Lung microvascular endothelial cell (primary cell): ENCODE measurements at regions not wholly inside any gene's neighbourhood (a gene's known extent, or its start where the extent isn't known, plus 50 kb on each side); places are given as distances from the start of the nearest gene placed in this dataset.
A peak's percentile ranks its signal among the peaks of the same experiment; 100 is the strongest.

Experiments used
- DNase-seq, 2 donors: peaks; one replicate each; pipeline versions ENCODE4 v3.0.0 to v3.0.0-alpha.2; 2010; ENCODE audit warnings: low read depth in 2 of 2

DNA sequence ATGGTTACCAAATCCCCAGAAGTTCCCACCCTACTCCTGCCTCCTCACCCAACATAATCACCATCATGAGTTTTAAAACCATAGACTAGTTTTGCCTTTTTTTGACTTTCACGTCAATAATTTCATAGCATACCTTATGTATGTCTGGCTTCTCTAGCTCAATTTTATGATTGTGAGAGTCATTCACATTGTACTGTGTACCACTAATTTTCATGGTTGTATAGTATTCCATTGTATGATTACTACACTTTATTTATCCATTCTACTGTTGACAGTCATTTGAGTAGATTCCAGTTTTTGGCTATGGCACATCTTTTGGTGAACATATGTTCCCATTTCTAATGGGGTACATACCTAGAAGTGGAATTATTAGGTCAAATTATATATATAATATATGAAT is 195.3 kb upstream of the TCF21 start:
- DNase-seq = no peak

DNA sequence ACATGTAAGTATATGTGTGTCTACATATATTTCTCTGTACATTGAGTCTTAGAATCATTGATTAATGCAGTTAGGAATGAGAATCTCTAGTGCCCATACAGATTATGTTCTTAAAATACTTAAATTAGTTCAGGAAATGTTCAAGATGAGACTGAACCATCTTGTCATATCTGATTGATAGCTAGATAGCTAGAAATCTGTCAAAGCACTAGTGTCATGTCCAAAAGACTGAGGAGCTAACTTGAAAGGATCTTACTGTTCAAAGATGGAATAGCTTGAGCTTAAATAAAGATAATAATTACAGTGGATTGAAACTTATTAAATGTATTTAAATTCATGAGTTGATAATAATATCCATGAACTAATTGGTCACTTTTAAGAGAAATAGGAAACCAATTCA is 191.7 kb upstream of the TCF21 start:
- no peak for DNase-seq

DNA sequence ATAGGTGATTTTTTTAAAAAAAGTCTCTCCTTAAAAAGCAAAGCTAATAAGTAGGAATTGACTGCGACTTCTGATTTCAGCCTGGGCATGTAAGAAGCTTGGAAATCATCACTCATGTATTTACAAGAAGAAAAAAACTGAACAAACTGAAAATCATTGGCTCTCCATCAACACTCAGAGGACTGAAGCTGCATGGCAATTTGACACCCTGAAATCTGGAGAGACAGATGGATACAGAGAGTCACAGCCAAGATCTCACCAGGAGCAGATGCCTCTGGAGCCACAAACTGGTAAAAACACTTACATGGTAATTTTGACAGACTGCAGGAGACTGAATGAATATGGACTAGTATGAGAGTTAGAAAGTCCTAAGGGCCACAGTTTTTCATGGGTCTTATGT is 191.2 kb upstream of the TCF21 start:
- no peak for DNase-seq

DNA sequence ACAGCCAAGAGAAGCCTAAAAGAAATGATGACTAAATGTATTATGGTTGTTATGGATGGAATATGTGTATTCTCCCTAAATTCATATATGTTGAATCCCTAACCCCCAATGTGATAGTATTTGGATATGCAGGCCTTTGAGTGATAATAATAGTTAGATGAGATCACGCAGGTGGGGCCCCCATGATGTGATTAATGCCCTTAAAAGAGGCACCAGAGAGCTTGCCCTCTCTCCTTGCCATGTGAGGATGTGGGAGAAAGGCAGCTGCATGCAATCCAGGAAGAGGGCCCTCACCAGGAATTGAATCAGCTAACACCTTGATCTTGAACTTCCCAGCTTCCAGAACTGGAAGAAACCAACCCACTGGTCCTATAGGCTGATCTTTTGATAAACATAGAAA is 190.6 kb upstream of the TCF21 start:
- no peak for DNase-seq

DNA sequence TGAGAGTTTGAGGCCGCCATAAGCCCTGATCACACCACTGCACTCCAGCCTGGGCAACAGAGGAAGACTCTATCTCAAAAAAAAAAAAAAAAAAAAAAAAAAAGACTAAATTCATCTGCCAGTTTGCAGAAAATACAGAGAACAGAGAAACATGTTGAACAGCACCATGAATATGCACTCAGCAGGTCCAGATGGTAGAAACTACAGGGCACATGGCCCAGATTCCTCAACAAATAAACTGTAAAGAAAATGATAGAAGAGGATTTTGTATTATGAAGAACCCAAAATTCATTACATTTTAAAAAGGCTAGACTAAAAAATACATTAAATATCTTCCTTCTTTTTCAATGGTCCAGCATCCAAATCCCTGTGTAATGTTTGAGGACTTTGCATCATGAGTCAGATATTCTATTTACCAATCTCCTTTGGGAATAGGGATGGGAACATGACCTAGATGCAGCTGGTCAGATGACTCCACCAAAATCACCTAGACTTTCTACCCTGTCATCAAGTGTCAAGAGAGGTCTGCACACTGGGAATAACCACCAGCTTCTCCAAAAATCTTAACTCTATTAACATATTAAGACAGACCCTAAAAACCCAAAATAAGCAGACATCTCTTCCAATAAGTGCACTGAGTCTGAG is 189.1 kb upstream of the TCF21 start:
- no peak for DNase-seq

DNA sequence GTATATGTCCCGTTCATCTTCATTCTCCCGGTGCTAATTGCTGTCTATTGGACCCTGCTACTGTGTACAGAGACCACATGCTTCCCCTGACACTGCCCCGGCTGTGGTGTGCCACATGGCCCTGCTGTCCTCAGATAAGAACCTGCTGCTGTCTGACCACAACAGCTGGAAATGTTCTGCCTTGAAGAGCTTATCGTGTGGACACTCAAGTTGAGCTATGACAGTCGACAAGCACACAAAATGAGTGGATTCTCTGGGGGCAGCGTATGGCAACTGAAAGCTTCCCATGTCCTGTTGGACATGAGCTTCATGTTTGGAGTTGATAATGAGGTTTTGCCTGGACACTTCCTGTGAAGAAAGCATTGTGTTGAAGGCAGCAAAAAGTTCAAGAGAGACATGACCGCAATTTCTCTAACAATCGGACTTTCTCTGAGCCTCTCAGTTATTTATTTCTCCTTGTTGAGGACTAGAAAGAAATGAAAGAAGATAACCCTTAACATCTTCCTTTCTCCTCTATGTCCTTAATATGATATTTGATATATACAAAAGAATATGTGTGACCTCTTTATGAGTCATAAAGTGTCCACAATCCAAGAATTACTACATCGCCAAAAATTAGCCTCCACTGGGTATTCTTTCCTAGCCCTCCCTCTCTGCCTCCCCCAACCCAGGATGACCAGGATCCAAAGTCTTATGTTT is 187.1 kb upstream of the TCF21 start:
- peak in 1 of 2 donors; percentile 9 for DNase-seq

DNA sequence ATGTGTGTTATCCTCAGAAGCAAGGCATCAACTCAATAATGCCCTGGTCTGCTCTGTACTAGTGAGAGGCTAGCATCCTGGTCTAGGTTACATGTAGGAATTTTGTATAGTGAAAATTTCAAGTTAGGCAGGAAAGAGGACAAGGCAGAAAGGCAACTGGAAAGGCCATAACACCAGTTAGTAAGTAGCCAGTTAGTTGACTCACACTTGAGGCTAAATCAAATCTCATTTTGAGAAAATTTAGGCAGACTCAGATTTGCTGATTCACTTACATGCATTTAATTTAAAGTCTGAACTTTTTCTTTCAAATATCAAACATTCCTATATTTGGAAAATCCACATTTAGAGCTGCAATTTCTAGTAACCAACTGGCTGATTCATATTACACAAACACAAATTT is 184.5 kb upstream of the TCF21 start:
- no peak for DNase-seq

DNA sequence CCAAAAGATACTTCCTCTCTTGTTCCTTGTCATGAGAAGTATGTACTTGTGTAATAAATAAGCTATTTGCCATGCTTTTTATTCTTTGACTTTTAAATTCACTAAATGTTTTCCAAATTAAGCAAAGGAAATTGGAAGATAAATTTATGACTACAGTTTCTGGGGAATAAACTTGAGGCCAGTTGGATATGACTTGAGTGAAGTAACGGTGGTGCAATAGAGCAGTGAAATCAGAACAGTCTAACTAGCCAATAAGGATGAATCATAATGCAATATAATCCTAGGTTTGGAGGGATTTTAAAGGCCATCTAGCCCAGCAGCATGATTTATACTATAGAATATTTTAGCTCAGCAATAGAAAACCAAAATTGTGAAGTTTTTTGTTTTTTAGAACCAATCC is 183.8 kb upstream of the TCF21 start:
- DNase-seq = no peak

DNA sequence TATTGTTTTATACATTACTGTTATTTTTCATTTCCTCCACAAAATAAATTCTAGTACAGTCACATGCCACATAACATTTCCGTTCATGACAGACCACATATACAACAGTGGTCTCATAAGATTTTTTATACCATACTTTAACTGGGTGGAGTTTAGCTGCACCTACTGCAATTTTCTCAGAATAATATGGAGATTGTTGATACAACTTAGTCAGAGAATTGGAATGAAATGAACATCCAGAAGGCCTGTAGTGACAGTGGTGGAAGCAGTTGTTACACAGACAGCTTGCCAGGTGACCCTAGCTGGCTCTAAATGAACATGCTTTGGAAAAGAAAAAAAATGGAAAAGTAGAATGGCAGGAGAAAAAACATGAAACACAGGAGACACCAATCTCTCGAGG is 183.2 kb upstream of the TCF21 start:
- peak in 1 of 2 donors; percentile 27 for DNase-seq

DNA sequence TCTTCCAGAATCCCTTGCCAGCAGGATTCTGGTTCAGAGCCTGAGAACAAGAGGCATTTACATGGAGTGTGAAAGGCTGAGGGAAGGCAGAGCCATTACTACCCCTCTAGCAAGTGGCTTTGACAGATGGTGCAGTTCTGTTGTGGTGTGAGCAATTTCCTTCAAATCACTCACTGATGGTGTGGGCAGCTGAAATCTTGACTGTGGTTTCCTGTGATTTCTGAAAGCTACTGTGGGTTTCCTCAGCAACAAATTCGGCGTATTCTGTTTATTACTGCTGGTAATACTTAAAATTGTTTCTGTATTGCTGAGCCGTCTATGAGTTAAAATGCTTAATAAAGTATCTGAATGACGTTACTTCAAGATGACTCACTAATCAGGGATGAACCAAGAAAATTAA is 181.5 kb upstream of the TCF21 start:
- peak in 1 of 2 donors; percentile 99 for DNase-seq

DNA sequence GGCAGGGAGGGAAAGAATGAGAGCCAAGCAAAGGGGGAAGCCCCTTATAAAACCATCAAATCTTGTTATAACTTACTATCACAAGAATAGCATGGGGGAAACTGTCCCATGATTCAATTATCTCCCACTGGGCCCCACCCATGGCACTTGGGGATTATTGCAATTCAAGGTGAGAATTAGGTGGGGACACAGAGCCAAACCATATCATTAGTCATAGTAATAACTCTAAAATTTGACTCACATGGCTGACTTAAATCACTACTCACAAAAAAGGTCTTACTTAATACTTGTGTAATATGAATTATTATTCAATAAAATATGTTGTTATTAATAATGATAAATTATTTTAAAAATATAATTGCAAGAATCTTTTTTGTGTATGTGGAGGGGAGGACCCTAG is 178.1 kb upstream of the TCF21 start:
- DNase-seq = no peak

DNA sequence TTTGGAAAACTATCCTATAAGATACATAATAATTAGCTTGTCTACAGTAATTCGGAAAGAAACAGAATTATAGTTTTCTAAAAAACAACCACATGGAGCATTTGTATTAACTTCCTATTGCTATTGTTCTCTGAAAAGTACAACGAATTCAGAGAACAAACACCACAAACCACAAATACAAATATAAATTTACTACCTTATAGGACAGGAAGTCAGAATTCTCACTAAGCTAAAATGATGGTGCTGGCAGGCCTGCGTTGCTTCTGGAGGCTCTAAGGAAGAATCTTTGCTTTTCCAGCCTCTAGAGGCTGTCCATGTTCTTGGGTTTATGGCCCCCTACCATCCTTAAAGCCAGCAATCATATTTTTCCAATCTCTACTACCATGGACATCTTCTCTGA is 173.6 kb upstream of the TCF21 start:
- no peak for DNase-seq

DNA sequence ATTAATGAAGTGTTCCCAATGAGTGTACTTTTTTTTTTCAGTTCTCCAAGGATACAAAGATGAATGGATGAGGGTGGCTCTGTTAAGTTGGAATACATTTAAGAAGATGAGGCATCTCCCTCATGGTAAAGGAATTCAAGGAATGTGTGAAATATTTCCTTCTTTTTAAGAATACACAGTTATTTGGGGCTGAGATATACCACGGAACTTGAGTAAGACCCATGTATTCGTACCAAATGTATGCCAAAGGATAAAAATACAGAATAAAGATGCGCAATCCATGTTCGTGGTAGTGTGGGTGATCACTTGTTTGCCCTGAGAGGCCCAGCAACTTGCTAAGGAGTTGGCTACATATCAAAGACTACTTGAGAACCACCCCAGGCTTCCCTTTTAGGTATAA is 164.2 kb upstream of the TCF21 start:
- DNase-seq = peak in 1 of 2 donors; percentile 20

DNA sequence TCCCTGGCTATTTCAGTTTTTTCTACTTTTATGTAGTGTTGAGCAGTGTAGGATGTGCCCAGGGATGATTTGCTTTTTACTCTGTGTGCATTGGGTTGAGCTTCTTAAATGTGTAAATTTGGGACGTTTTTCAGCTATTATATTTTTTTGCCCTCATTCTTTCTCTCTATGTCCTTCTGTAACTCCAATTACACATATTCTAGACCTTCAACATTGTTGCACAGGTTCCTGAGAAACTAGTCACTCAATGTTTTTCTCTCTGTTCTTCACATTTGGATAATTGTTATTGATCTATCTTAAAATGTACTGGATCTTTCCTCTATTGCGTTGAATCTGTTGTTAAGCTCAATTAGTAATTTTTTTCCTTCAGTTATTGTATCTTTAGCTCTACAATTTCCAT is 162.7 kb upstream of the TCF21 start:
- no peak for DNase-seq

DNA sequence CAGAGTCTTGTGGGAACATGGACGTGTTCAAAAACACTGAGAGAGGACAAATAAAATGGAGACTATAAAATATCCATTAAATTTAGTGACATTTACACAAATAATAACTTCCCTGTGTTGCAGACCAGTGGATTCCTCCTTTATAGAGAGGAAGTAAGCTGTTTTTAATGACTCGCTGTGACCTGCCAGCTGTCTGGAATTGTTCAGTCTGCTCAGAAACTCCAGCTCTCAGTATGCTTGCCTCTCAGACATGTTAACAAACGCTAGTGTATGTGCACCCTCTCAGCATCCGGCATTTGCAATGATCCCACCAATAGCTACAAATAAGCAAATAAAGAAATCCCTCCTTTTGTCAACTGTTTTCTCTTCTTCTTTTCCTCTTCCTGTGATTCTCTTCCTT is 158.0 kb upstream of the TCF21 start:
- DNase-seq = no peak

DNA sequence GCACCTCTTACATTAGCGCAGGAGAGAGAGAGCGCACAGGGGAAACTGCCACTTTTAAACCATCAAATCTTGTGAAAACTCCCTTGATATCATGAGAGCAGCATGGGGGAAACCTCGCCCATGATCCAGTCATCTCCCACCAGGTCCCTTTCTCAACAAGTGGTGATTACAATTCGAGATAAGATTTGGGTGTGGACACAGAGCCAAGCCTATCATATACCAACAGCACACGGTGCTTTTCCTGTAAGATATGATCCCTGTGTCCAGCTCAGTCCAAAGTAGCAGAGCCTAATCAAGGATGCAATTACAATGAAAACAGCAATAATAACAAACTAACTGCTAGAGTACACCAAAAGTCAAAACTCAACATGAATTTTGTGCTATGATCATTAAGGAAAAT is 148.7 kb upstream of the TCF21 start:
- no peak for DNase-seq

DNA sequence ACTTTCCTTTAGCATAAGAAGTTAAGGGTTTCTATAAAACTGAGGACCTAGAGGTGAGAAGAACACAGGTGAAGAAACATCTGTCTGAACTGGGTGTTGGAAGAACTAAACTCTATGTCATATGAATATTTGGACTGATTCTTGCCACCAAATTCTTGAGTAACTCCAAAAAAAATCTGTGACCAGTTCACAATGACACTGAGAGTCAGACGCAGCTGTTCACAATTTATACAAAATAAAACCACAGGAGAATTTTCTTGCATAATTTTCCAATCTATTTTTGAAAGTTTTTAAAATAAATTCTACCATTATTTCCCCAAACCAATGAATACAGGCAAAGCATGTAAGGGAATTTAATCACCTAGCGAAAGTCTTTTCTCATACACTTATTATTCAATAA is 148.1 kb upstream of the TCF21 start:
- DNase-seq = no peak

DNA sequence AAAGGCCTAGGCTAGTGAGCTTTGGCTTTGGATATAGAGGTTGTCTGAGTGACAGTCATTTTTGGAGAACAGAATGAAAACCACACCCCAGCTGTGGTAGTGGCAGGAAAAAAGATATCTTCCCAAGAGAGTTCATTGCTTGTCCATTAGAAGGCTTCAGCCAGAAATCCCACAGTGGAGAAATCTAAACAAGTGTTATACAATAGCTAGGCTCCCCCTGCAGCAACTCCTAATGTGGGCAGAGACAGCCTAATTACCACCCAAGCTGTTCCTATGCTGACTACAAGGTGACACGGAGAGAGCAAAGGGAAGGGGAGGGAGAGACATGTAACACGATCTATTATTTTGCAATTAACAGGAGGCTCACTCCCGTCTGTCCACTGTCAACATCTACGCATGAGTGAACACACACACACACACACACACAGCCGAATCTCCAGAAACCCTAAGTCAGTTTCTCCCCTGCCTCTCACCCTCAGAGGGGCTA is 147.5 kb upstream of the TCF21 start:
- no peak for DNase-seq

DNA sequence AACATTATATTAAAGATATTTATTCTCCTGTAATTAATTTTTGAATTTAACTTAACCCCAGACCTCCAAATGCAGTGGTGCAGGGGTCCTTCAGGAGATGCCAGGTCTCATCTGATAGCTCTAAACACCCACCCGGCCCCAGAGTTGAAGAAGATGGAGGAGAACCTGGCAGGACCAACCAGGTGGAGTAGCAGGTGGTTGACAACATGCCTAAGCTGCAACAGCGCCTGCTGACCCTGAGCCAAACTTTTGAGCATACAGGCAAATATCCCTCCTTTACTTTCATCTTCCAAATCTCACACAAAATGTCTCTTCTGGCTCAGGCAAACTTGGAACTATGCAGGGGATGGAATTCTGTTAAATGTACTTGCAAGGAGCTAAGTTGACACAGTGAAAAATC is 145.3 kb upstream of the TCF21 start:
- DNase-seq = no peak

DNA sequence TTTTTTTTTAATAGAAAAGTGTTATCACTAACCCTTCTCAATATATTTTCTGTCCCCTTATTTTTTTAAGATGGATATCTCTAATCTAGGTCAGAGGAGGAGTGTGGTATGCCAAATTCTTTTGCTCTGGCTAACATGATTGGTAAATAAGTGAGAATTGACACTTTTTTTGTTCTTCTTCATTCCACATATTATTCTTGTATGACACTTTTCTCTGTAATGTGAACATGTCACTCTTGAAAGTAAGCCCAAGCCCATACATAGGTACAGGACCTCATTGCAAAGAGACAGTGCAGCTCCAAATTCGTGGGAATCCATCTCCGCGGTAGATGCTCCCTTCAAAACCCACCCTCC is 142.5 kb upstream of the TCF21 start:
- no peak for DNase-seq

DNA sequence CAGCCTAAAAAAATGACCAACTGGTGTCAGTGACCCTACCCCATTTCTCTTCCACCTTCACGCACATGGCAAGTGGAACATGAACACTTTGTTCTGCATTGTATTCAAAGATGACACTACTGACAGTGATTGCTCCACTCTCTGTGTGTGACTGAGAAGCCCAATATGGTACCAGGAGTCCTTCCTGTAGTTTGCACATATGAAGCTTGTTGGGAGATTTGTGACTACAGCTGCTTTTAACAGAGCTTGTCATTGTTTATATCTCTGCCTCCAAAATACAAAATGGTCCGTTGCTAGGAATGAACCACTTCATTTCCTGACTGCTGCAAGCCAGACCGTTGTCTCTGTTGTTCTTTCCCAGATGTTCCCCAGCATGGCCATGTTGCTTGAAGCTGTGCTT is 140.3 kb upstream of the TCF21 start:
- peak in 1 of 2 donors; percentile 44 for DNase-seq

DNA sequence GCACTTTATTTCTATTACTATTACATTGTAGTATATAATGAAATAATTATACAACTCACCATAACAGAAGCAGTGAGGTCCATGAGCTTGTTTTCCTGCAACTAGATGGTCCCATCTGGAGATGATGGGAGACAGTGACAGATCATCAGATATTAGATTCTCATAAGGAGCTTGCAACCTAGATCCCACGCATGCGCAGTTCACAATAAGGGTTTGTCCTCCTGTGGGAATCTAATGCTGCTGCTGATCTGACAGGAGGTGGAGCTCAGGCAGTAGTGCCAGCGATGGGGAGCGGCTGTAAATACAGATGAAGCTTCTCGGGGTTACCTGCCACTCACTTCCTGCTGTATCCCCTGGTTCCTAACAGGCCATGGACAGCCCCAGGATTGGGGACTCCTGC is 139.5 kb upstream of the TCF21 start:
- DNase-seq = no peak

DNA sequence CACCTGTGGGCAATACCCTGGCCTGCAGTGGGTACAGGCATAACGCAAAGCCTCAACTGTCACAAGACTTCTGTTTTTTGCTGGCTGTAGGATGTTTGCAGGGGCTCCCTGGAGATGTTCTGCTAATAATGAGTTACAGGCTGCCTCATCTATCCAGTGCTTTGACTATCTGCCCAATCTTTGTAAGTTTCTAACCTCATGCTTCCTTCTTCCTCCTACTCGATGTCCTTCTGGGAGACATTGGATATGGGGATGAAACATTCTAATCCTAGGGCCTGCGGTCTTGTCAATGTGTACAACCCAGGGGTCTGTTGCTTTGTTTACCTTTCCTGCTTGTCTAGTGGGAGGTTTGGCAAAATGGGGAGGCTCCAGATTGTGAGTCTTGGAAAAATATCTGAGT is 136.8 kb upstream of the TCF21 start:
- no peak for DNase-seq

DNA sequence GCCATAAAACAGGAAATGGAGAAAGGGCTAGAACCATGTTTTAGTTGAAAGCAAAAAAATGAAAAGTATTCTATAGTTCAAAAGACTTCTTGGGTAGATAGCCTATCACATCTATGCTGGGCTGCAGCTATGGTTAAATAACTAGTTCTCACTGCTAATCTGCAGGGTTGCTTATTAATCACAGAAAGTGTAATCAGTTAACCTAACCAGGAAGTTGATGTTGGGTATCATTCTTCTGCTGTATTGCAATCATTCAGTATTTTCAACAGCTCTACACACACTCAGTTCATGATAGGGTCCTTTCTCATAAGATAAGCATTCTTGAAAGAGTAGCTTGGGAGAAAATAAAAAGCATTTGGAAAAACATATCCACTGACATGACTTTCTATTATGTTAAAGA is 135.2 kb upstream of the TCF21 start:
- no peak for DNase-seq
